H9 (cell line): ENCODE measurements at regions not wholly inside any gene's neighbourhood (a gene's known extent, or its start where the extent isn't known, plus 50 kb on each side); places are given as distances from the start of the nearest gene placed in this dataset.

Experiments
- DNase-seq: peaks from one replicate; pipeline ENCODE4 v3.0.0-alpha.2; 2017
- H2AFZ ChIP-seq: one replicate; pipeline ENCODE4 v1.6.1; 2013; ENCODE audit warnings: mild to moderate bottlenecking, low read length, control low read depth, moderate library complexity
- H2AK5ac ChIP-seq: 2 replicates; pipeline ENCODE4 v1.6.1; 2013; ENCODE audit warnings: low read length, control low read depth, mixed read lengths; ENCODE audit not compliant: insufficient read length
- H2BK120ac ChIP-seq: one replicate; pipeline ENCODE4 v1.6.1; 2013; ENCODE audit warnings: low read depth, mild to moderate bottlenecking, low read length, control low read depth, inconsistent platforms; ENCODE audit not compliant: poor library complexity, severe bottlenecking
- H2BK12ac ChIP-seq: 2 replicates; pipeline ENCODE4 v1.6.1; 2013; ENCODE audit warnings: low read length, control low read depth, mixed read lengths, low read depth; ENCODE audit not compliant: insufficient read length
- H2BK15ac ChIP-seq: 2 replicates; pipeline ENCODE4 v1.6.1; 2013; ENCODE audit warnings: low read depth, low read length, control low read depth
- H2BK20ac ChIP-seq: one replicate; pipeline ENCODE4 v1.6.1; 2013; ENCODE audit warnings: low read depth, mild to moderate bottlenecking, low read length, control low read depth, inconsistent platforms; ENCODE audit not compliant: poor library complexity, severe bottlenecking
- H2BK5ac ChIP-seq: 2 replicates; pipeline ENCODE4 v1.6.1; 2013; ENCODE audit warnings: low read length, control low read depth, mixed read lengths; ENCODE audit not compliant: insufficient read length
- H3K14ac ChIP-seq: 2 replicates; pipeline ENCODE4 v1.6.1; 2013; ENCODE audit warnings: low read length, control low read depth; ENCODE audit not compliant: insufficient read depth
- H3K18ac ChIP-seq: 2 replicates; pipeline ENCODE4 v1.6.1; 2013; ENCODE audit warnings: low read depth, mild to moderate bottlenecking, mixed read lengths, low read length, control low read depth; ENCODE audit not compliant: insufficient read length
- H3K23ac ChIP-seq: 2 replicates; pipeline ENCODE4 v1.6.1; 2013; ENCODE audit warnings: low read length, control low read depth, mixed read lengths, low read depth; ENCODE audit not compliant: insufficient read length
- H3K23me2 ChIP-seq: 2 replicates; pipeline ENCODE4 v1.6.1; 2013; ENCODE audit warnings: low read depth, mild to moderate bottlenecking, mixed read lengths, low read length, control low read depth; ENCODE audit not compliant: insufficient read length, poor library complexity, severe bottlenecking
- H3K27ac ChIP-seq: 2 replicates; pipeline ENCODE4 v1.5.1; 2013; ENCODE audit warnings: low read length, control low read depth, mixed read lengths, low read depth; ENCODE audit not compliant: insufficient read length
- H3K27me3 ChIP-seq: 2 replicates; pipeline ENCODE4 v1.6.1; 2013; ENCODE audit warnings: low read length, control low read depth, inconsistent platforms; ENCODE audit not compliant: insufficient read depth
- H3K4ac ChIP-seq: 2 replicates; pipeline ENCODE4 v1.6.1; 2013; ENCODE audit warnings: low read depth, mild to moderate bottlenecking, control low read depth, inconsistent platforms, low read length, moderate library complexity
- H3K4me1 ChIP-seq: 2 replicates; pipeline ENCODE4 v1.6.1; 2013; ENCODE audit warnings: low read length, control low read depth, inconsistent platforms; ENCODE audit not compliant: insufficient read depth
- H3K4me2 ChIP-seq: 2 replicates; pipeline ENCODE4 v1.6.1; 2013; ENCODE audit warnings: low read length, control low read depth, mixed read lengths; ENCODE audit not compliant: insufficient read length, insufficient read depth
- H3K56ac ChIP-seq: 2 replicates; pipeline ENCODE4 v1.6.1; 2013; ENCODE audit warnings: low read depth, mild to moderate bottlenecking, mixed read lengths, low read length, control low read depth; ENCODE audit not compliant: insufficient read length
- H3K79me1 ChIP-seq: 2 replicates; pipeline ENCODE4 v1.6.1; 2013; ENCODE audit warnings: low read depth, mild to moderate bottlenecking, moderate library complexity, low read length, control low read depth, inconsistent platforms; ENCODE audit not compliant: insufficient read depth, poor library complexity, severe bottlenecking
- H3K79me2 ChIP-seq: 2 replicates; pipeline ENCODE4 v1.6.1; 2013; ENCODE audit warnings: low read length, control low read depth, inconsistent platforms; ENCODE audit not compliant: insufficient read depth
- H3K9ac ChIP-seq: 2 replicates; pipeline ENCODE4 v1.6.1; 2013; ENCODE audit warnings: low read length, control low read depth, mixed read lengths; ENCODE audit not compliant: insufficient read length; ENCODE audit errors: extremely low read depth
- H3K9me3 ChIP-seq: one replicate; pipeline ENCODE4 v1.6.1; 2013; ENCODE audit warnings: low read depth, low read length, inconsistent platforms; ENCODE audit not compliant: control insufficient read depth
- H3T11ph ChIP-seq: one replicate; pipeline ENCODE4 v1.6.1; 2013; ENCODE audit warnings: mild to moderate bottlenecking, low read length, control low read depth, inconsistent platforms
- H4K20me1 ChIP-seq: one replicate; pipeline ENCODE4 v1.6.1; 2013; ENCODE audit not compliant: control insufficient read depth, insufficient read length, insufficient read depth
- H4K5ac ChIP-seq: 2 replicates; pipeline ENCODE4 v1.6.1; 2013; ENCODE audit warnings: low read depth, mild to moderate bottlenecking, mixed read lengths, low read length, control low read depth; ENCODE audit not compliant: insufficient read length
- H4K8ac ChIP-seq: replicated peaks from 2 replicates; pipeline ENCODE4 v1.6.1; 2013; ENCODE audit warnings: low read length, control low read depth, mixed read lengths, low read depth; ENCODE audit not compliant: insufficient read length
- H4K91ac ChIP-seq: 2 replicates; pipeline ENCODE4 v1.6.1; 2013; ENCODE audit warnings: low read depth, mild to moderate bottlenecking, moderate library complexity, mixed read lengths, low read length, control low read depth; ENCODE audit not compliant: insufficient read length
- H3K27ac Mint-ChIP-seq, 3 experiments: 2 replicates in 2 of 3; 3 replicates in 1 of 3; pipeline ENCODE4 v1.8.0; 2020 to 2021; ENCODE audit warnings: mixed read lengths in 3 of 3, mild to moderate bottlenecking in 1 of 3, moderate library complexity in 1 of 3
- H3K27me3 Mint-ChIP-seq: 2 replicates; pipeline ENCODE4 v1.8.0; 2021; ENCODE audit warnings: low read depth, mild to moderate bottlenecking, moderate library complexity, mixed read lengths
- H3K36me3 Mint-ChIP-seq, 3 experiments: 2 replicates in 2 of 3; 3 replicates in 1 of 3; pipeline ENCODE4 v1.8.0; 2020 to 2021; ENCODE audit warnings: low read depth in 3 of 3, mixed read lengths in 3 of 3; ENCODE audit not compliant: insufficient read depth in 1 of 3
- H3K4me1 Mint-ChIP-seq, 2 experiments: 2 replicates each; pipeline ENCODE4 v1.8.0; 2020; ENCODE audit warnings: mixed read lengths in 2 of 2
- H3K4me3 Mint-ChIP-seq, 2 experiments: 2 replicates in 1 of 2; 3 replicates in 1 of 2; pipeline ENCODE4 v1.8.0; 2020 to 2021; ENCODE audit warnings: mild to moderate bottlenecking in 2 of 2, mixed read lengths in 2 of 2, moderate library complexity in 1 of 2
- H3K9me3 Mint-ChIP-seq, 2 experiments: 2 replicates in 1 of 2; 3 replicates in 1 of 2; pipeline ENCODE4 v1.8.0; 2020; ENCODE audit warnings: mild to moderate bottlenecking in 2 of 2, mixed read lengths in 2 of 2, moderate library complexity in 1 of 2
- WGBS: extraction: QIAGEN DNeasy Blood & Tissue Kit; methylation state at CpG from one replicate; pipeline ENCODE4 v1.1.7; 2013; ENCODE audit warnings: missing lambda C conversion rate, low lambda C conversion rate, mixed read lengths; ENCODE audit not compliant: insufficient read length; ENCODE audit errors: extremely low coverage; 5-methylcytosine and 5-hydroxymethylcytosine counted together
- TF ChIP-seq, protein P1 (sequence below): fragments of 200-600 bp; sonication (generic); conservative IDR thresholded peaks from 3 replicates; pipeline ENCODE4 v1.8.0; 2021; ENCODE audit warnings: antibody characterized with exemption, mild to moderate bottlenecking

GRCh38 chr7:16233517-16233916 is 187.8 kb downstream of the CRPPA start:
- H3K56ac ChIP-seq, result no peak overlapping the region
- H3K9me3 ChIP-seq, result no peaks in the 10 kb centered on the region
- TF ChIP-seq, protein P1, sequence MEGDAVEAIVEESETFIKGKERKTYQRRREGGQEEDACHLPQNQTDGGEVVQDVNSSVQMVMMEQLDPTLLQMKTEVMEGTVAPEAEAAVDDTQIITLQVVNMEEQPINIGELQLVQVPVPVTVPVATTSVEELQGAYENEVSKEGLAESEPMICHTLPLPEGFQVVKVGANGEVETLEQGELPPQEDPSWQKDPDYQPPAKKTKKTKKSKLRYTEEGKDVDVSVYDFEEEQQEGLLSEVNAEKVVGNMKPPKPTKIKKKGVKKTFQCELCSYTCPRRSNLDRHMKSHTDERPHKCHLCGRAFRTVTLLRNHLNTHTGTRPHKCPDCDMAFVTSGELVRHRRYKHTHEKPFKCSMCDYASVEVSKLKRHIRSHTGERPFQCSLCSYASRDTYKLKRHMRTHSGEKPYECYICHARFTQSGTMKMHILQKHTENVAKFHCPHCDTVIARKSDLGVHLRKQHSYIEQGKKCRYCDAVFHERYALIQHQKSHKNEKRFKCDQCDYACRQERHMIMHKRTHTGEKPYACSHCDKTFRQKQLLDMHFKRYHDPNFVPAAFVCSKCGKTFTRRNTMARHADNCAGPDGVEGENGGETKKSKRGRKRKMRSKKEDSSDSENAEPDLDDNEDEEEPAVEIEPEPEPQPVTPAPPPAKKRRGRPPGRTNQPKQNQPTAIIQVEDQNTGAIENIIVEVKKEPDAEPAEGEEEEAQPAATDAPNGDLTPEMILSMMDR, result no peak
- H3K79me2 ChIP-seq, result no peaks in the 10 kb centered on the region
- H2BK120ac ChIP-seq, result no peak overlapping the region
- no peak overlapping the region for H3K4ac ChIP-seq
- no peaks in the 10 kb centered on the region for H3K4me1 Mint-ChIP-seq
- peaks cover 2 to 21% (median 7%) of the 10 kb centered on the region in 3 experiments; a peak in 5 of 7 replicates for H3K36me3 Mint-ChIP-seq
- no peak overlapping the region for H3K4me3 Mint-ChIP-seq
- no peak overlapping the region for H2AK5ac ChIP-seq
- no peak overlapping the region for H2BK5ac ChIP-seq
- no peak overlapping the region for H2AFZ ChIP-seq
- H3K14ac ChIP-seq, result no peak overlapping the region
- DNase-seq, result no peak
- no peaks in the 10 kb centered on the region for H3K4me1 ChIP-seq
- no peaks in the 10 kb centered on the region for H3K79me1 ChIP-seq
- H2BK20ac ChIP-seq, result no peak overlapping the region
- H3K27ac ChIP-seq, result no peak overlapping the region
- H3K23me2 ChIP-seq, result no peaks in the 10 kb centered on the region
- WGBS, result no CpG with 5 or more reads among the region's 2 CpGs
- peaks cover 10 to 17% of the 10 kb centered on the region in 2 experiments for H3K9me3 Mint-ChIP-seq
- H4K8ac ChIP-seq, result no peak overlapping the region
- no peak overlapping the region for H3K4me2 ChIP-seq
- no peak overlapping the region for H4K91ac ChIP-seq
- no peak overlapping the region for H3K23ac ChIP-seq
- no peaks in the 10 kb centered on the region for H3K27me3 Mint-ChIP-seq
- H3K9ac ChIP-seq, result no peak overlapping the region
- no peak overlapping the region for H3T11ph ChIP-seq
- no peak overlapping the region for H2BK15ac ChIP-seq
- H3K18ac ChIP-seq, result no peak overlapping the region
- no peak overlapping the region for H3K27ac Mint-ChIP-seq
- no peaks in the 10 kb centered on the region for H3K27me3 ChIP-seq
- no peak overlapping the region for H2BK12ac ChIP-seq
- no peak overlapping the region for H4K5ac ChIP-seq
- H4K20me1 ChIP-seq, result no peaks in the 10 kb centered on the region
